Upper lobe of left lung (tissue), 4 donors: ENCODE measurements at regions not wholly inside any gene's neighbourhood (a gene's known extent, or its start where the extent isn't known, plus 50 kb on each side); places are given as distances from the start of the nearest gene placed in this dataset.

Source experiments
- CTCF ChIP-seq, 6 experiments: fragments of 450-650 bp in 4 of 6; fragments of 200-600 bp in 2 of 6; sonication (generic) in 2 of 6; IDR thresholded peaks; one replicate each; pipeline ENCODE4 v1.5.1; 2016 to 2019; ENCODE audit warnings: antibody characterized with exemption in 6 of 6
- POLR2AphosphoS5 ChIP-seq, 2 donors: sonication (generic); formaldehyde crosslinking; IDR thresholded peaks; one replicate each; pipeline ENCODE4 v1.5.1; 2017; ENCODE audit warnings: antibody characterized with exemption in 2 of 2

GRCh38 chr6:104357928-104358327, 501.8 kb downstream of the HACE1 start:
- TF ChIP-seq POLR2AphosphoS5 (IDR thresholded peaks at IDR 0.05) (no peak), CTCF (IDR thresholded peaks at IDR 0.05) (no peak)
